SH-SY5Y (cell line): ENCODE measurements at regions not wholly inside any gene's neighbourhood (a gene's known extent, or its start where the extent isn't known, plus 50 kb on each side); places are given as distances from the start of the nearest gene placed in this dataset.

Experiments used
- GATA2 ChIP-seq: IDR thresholded peaks from 2 replicates; pipeline ENCODE4 v1.6.1; 2011; ENCODE audit warnings: mild to moderate bottlenecking, low read depth, low read length
- GATA3 ChIP-seq: IDR thresholded peaks from 2 replicates; pipeline ENCODE4 v1.6.1; 2011; ENCODE audit warnings: low read depth, mild to moderate bottlenecking, low read length, moderate library complexity

- no peak for TF ChIP-seq GATA2
- TF ChIP-seq GATA3 = no peak
Measured at GRCh38 chr4:181416966-181417365, 826.2 kb upstream of the TENM3 start.
